A549 (cell line): ENCODE measurements at regions not wholly inside any gene's neighbourhood (a gene's known extent, or its start where the extent isn't known, plus 50 kb on each side); places are given as distances from the start of the nearest gene placed in this dataset.

Source experiments
- CTCF ChIP-seq: fragments of >200 bp; sonication (Bioruptor Twin); formaldehyde crosslinking; IDR thresholded peaks from 3 replicates; pipeline ENCODE4 v1.5.1; 2016
- GATA3 ChIP-seq: IDR thresholded peaks from 2 replicates; pipeline ENCODE4 v1.6.1; 2012; ENCODE audit warnings: borderline replicate concordance
- MAX ChIP-seq: IDR thresholded peaks from 2 replicates; pipeline ENCODE4 v1.6.1; 2012
- PBX3 ChIP-seq: IDR thresholded peaks from 2 replicates; pipeline ENCODE4 v1.6.1; 2012
- PHF8 ChIP-seq: fragments of 200-600 bp; sonication (generic); IDR thresholded peaks from 2 replicates; pipeline ENCODE4 v1.6.1; 2016; ENCODE audit warnings: low read depth, mild to moderate bottlenecking, antibody characterized with exemption, moderate library complexity, borderline replicate concordance
- POLR2A ChIP-seq: IDR thresholded peaks from 2 replicates; pipeline ENCODE4 v1.6.1; 2012; ENCODE audit warnings: mild to moderate bottlenecking, low read length
- SMC3 ChIP-seq: fragments of >200 bp; sonication (Bioruptor Twin); formaldehyde crosslinking; IDR thresholded peaks from 3 replicates; pipeline ENCODE4 v1.6.1; 2018; ENCODE audit warnings: inconsistent platforms
- TF ChIP-seq, protein P1 (sequence below): fragments of 450-650 bp; IDR thresholded peaks from 2 replicates; pipeline ENCODE4 v1.6.1; 2014; ENCODE audit warnings: antibody characterized with exemption

DNA sequence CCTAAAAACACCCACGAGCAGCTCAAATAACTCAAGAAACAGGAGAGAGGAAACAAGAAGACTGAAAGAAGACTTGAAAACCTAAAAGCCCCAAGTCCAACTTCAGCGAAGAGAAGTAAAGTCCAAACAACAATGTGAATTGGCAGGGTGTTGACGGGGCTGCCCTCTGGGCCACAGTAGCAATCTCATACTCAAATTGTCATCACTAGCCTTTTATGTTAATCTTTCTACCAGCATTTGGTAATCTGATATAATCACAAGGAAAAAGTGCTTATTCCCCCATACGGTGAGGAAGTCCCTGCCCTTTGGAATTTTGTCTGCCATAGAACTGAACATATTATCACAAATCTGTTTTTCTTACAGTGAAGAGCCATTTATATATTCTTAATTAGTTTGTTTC is 51.5 kb upstream of the IFNE start:
- no peak for TF ChIP-seq GATA3
- TF ChIP-seq SMC3, result no peak
- TF ChIP-seq PHF8, result no peak
- TF ChIP-seq POLR2A, result no peak
- TF ChIP-seq CTCF, result no peak
- TF ChIP-seq, protein P1, sequence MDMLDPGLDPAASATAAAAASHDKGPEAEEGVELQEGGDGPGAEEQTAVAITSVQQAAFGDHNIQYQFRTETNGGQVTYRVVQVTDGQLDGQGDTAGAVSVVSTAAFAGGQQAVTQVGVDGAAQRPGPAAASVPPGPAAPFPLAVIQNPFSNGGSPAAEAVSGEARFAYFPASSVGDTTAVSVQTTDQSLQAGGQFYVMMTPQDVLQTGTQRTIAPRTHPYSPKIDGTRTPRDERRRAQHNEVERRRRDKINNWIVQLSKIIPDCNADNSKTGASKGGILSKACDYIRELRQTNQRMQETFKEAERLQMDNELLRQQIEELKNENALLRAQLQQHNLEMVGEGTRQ, result no peak
- TF ChIP-seq MAX, result no peak
- TF ChIP-seq PBX3, result no peak
